H1 (cell line): ENCODE measurements at regions not wholly inside any gene's neighbourhood (a gene's known extent, or its start where the extent isn't known, plus 50 kb on each side); places are given as distances from the start of the nearest gene placed in this dataset.

Experiments
- CTCF ChIA-PET: fragments of 300-600 bp; sonication (Branson Sonifier 250); formaldehyde crosslinking; loops from one replicate; lab custom pipeline; 2021; ENCODE audit not compliant: partially characterized antibody; lab: Charles Lee
- POLR2A ChIA-PET: fragments of 300-600 bp; sonication (Branson Sonifier 250); formaldehyde crosslinking; loops from one replicate; lab custom pipeline; 2021; ENCODE audit warnings: inconsistent platforms; ENCODE audit not compliant: partially characterized antibody; lab: Charles Lee
- DNase-seq, 2 experiments: peaks; one replicate each; pipeline versions ENCODE4 v3.0.0 to v3.0.0-alpha.2; 2010 to 2022; ENCODE audit warnings: low spot score in 2 of 2, low read depth in 1 of 2, mixed read lengths in 1 of 2
- FAIRE-seq: peaks from 2 replicates; lab custom pipeline; 2011; peaks lifted over from hg19 to GRCh38; lab: Jason Lieb, UNC
- H2AFZ ChIP-seq: 2 replicates; pipeline ENCODE4 v1.8.1; 2012; ENCODE audit warnings: low read length, inconsistent platforms
- H2AK5ac ChIP-seq: 2 replicates; pipeline ENCODE4 v1.6.1; 2013; ENCODE audit warnings: low read depth, low read length
- H2BK120ac ChIP-seq: replicated peaks from 2 replicates; pipeline ENCODE3; 2013; ENCODE audit warnings: low read depth, low read length, inconsistent platforms
- H2BK12ac ChIP-seq: 2 replicates; pipeline ENCODE4 v1.6.1; 2013; ENCODE audit warnings: low read depth, low read length
- H2BK15ac ChIP-seq: 2 replicates; pipeline ENCODE4 v1.6.1; 2013; ENCODE audit warnings: low read length
- H2BK20ac ChIP-seq: 2 replicates; pipeline ENCODE4 v1.6.1; 2013; ENCODE audit warnings: low read length
- H2BK5ac ChIP-seq: 2 replicates; pipeline ENCODE4 v1.6.1; 2013; ENCODE audit warnings: low read depth, low read length
- H3K14ac ChIP-seq: 2 replicates; pipeline ENCODE4 v1.6.1; 2013; ENCODE audit warnings: inconsistent platforms; ENCODE audit not compliant: insufficient read length
- H3K18ac ChIP-seq: 2 replicates; pipeline ENCODE4 v1.6.1; 2013; ENCODE audit warnings: low read length; ENCODE audit errors: extremely low read depth
- H3K23ac ChIP-seq: 2 replicates; pipeline ENCODE4 v1.6.1; 2013; ENCODE audit warnings: inconsistent platforms; ENCODE audit not compliant: insufficient read length
- H3K23me2 ChIP-seq: 2 replicates; pipeline ENCODE4 v1.6.1; 2013; ENCODE audit warnings: low read depth, low read length
- H3K27ac ChIP-seq: 2 replicates; pipeline ENCODE4 v1.6.1; 2011; ENCODE audit warnings: low read depth, low read length, inconsistent platforms
- H3K27me3 ChIP-seq, 4 experiments: replicated peaks in 1 of 4; 1 replicate in 1 of 4; 2 replicates in 3 of 4; pipeline versions ENCODE4 v1.6.1 to v1.8.1; 2011 to 2013; ENCODE audit warnings: low read length in 3 of 4, mild to moderate bottlenecking in 3 of 4, inconsistent platforms in 2 of 4, mixed read lengths in 2 of 4, moderate library complexity in 1 of 4; ENCODE audit not compliant: control insufficient read depth in 3 of 4, insufficient read depth in 3 of 4; ENCODE audit errors: extremely low read depth in 1 of 4
- H3K36me3 ChIP-seq, 4 experiments: 2 replicates each; pipeline versions ENCODE4 v1.6.1 to v1.8.1; 2011 to 2013; ENCODE audit warnings: mild to moderate bottlenecking in 4 of 4, low read length in 3 of 4, moderate library complexity in 2 of 4, control low read depth in 1 of 4, inconsistent platforms in 1 of 4; ENCODE audit not compliant: insufficient read depth in 4 of 4, control insufficient read depth in 2 of 4
- H3K4ac ChIP-seq: replicated peaks from 2 replicates; pipeline ENCODE3; 2013; ENCODE audit warnings: low read length, low read depth, mixed read lengths, inconsistent platforms; ENCODE audit not compliant: insufficient read length
- H3K4me1 ChIP-seq, 4 experiments: replicated peaks in 1 of 4; 1 replicate in 1 of 4; 2 replicates in 3 of 4; pipeline versions ENCODE4 v1.6.1 to v1.8.1; 2011 to 2013; ENCODE audit warnings: low read length in 3 of 4, inconsistent platforms in 2 of 4, mixed read lengths in 1 of 4; ENCODE audit not compliant: insufficient read depth in 4 of 4, control insufficient read depth in 3 of 4
- H3K4me2 ChIP-seq, 2 experiments: 2 replicates each; pipeline versions ENCODE4 v1.6.1 to v1.8.1; 2011 to 2013; ENCODE audit warnings: low read depth in 2 of 2, low read length in 2 of 2, control low read depth in 1 of 2, inconsistent platforms in 1 of 2, mild to moderate bottlenecking in 1 of 2; ENCODE audit not compliant: insufficient read depth in 1 of 2
- H3K4me3 ChIP-seq, 4 experiments: fragments of 200-600, 300-600 bp in 1 of 4; sonication (generic), shearing (Covaris generic), sonication (Bioruptor Twin) in 1 of 4; 2 replicates each; pipeline versions ENCODE4 v1.5.1 to v1.8.1; 2011 to 2016; ENCODE audit warnings: low read length in 4 of 4, low read depth in 3 of 4, control low read depth in 2 of 4, inconsistent platforms in 2 of 4, mild to moderate bottlenecking in 2 of 4, mixed read lengths in 1 of 4, moderate library complexity in 1 of 4; ENCODE audit not compliant: insufficient read depth in 2 of 4; ENCODE audit errors: extremely low read depth in 1 of 4
- H3K56ac ChIP-seq: replicated peaks from 2 replicates; pipeline ENCODE3; 2013; ENCODE audit warnings: low read depth, mild to moderate bottlenecking, mixed read lengths, low read length, inconsistent platforms; ENCODE audit not compliant: insufficient read length
- H3K79me1 ChIP-seq: 2 replicates; pipeline ENCODE4 v1.6.1; 2013; ENCODE audit warnings: low read depth, low read length, control low read depth
- H3K79me2 ChIP-seq, 2 experiments: 2 replicates each; pipeline versions ENCODE4 v1.6.1 to v1.8.1; 2012 to 2013; ENCODE audit warnings: low read length in 2 of 2, mild to moderate bottlenecking in 2 of 2, inconsistent platforms in 1 of 2; ENCODE audit not compliant: insufficient read depth in 2 of 2, control insufficient read depth in 1 of 2
- H3K9ac ChIP-seq, 4 experiments: replicated peaks in 1 of 4; 1 replicate in 1 of 4; 2 replicates in 3 of 4; pipeline versions ENCODE4 v1.6.1 to v1.8.1; 2011 to 2013; ENCODE audit warnings: low read depth in 3 of 4, low read length in 3 of 4, control low read depth in 2 of 4, mild to moderate bottlenecking in 2 of 4, moderate library complexity in 2 of 4, inconsistent platforms in 1 of 4; ENCODE audit errors: extremely low read depth in 1 of 4
- H3K9me3 ChIP-seq, 2 experiments: 2 replicates each; pipeline versions ENCODE4 v1.6.1 to v1.8.1; 2012 to 2013; ENCODE audit warnings: mild to moderate bottlenecking in 2 of 2, moderate library complexity in 2 of 2, control low read depth in 1 of 2, inconsistent platforms in 1 of 2, low read depth in 1 of 2, low read length in 1 of 2, mixed read lengths in 1 of 2; ENCODE audit not compliant: insufficient read depth in 2 of 2
- H4K20me1 ChIP-seq, 2 experiments: replicated peaks in 1 of 2; 2 replicates each; pipeline versions ENCODE3 to v1.8.1; 2011 to 2013; ENCODE audit warnings: inconsistent platforms in 2 of 2, low read length in 2 of 2, mild to moderate bottlenecking in 1 of 2; ENCODE audit not compliant: insufficient read depth in 2 of 2, control insufficient read depth in 1 of 2
- H4K5ac ChIP-seq: 2 replicates; pipeline ENCODE4 v1.6.1; 2013; ENCODE audit warnings: low read length, low read depth, mixed read lengths, inconsistent platforms; ENCODE audit not compliant: insufficient read length
- H4K8ac ChIP-seq: 2 replicates; pipeline ENCODE4 v1.8.0; 2013; ENCODE audit warnings: mild to moderate bottlenecking, moderate library complexity, low read length, inconsistent platforms; ENCODE audit not compliant: insufficient read depth; ENCODE audit errors: extremely low read depth
- H4K91ac ChIP-seq: replicated peaks from 2 replicates; pipeline ENCODE3; 2013; ENCODE audit warnings: low read length, mixed read lengths, inconsistent platforms; ENCODE audit not compliant: insufficient read length
- ATF2 ChIP-seq: IDR thresholded peaks from 2 replicates; pipeline ENCODE4 v1.6.1; 2012; ENCODE audit warnings: low read length, inconsistent platforms
- CEBPB ChIP-seq: IDR thresholded peaks from 2 replicates; pipeline ENCODE4 v1.6.1; 2012; ENCODE audit warnings: low read depth, low read length
- FOSL1 ChIP-seq: IDR thresholded peaks from 2 replicates; pipeline ENCODE4 v1.6.1; 2011; ENCODE audit warnings: mild to moderate bottlenecking, low read depth, low read length, moderate library complexity; ENCODE audit not compliant: insufficient read depth
- MAFK ChIP-seq: IDR thresholded peaks from 2 replicates; pipeline ENCODE4 v1.6.1; 2012; ENCODE audit warnings: low read depth, mild to moderate bottlenecking, improper control_type of control experiment, low read length
- TBP ChIP-seq: IDR thresholded peaks from 2 replicates; pipeline ENCODE4 v1.6.1; 2011; ENCODE audit warnings: low read depth, low read length, improper control_type of control experiment
- WGBS, 2 experiments: shearing (Covaris generic) in 1 of 2; methylation state at CpG; one replicate each; pipeline versions ENCODE4 v1.1.6 to v1.1.7; 2013 to 2015; ENCODE audit warnings: low lambda C conversion rate in 2 of 2, mixed read lengths in 2 of 2, inconsistent platforms in 1 of 2, low coverage in 1 of 2, missing lambda C conversion rate in 1 of 2; ENCODE audit not compliant: insufficient replicate concordance in 2 of 2, insufficient coverage in 1 of 2, insufficient read length in 1 of 2; ENCODE audit errors: extremely low coverage in 1 of 2, missing lambda C conversion rate in 1 of 2; 5-methylcytosine and 5-hydroxymethylcytosine counted together

GRCh38 chr6:27575594-27576361 lies 102.9 kb upstream of the ZNF184 start:
- Histone ChIP-seq H2BK5ac (no peak overlapping the region), H2AFZ (peak overlapping the region; percentile 30; the same call in 1 of the 2 replicates), H3K14ac (no peak overlapping the region), H4K20me1 (no peaks in the 10 kb centered on the region), H2BK15ac (no peak overlapping the region), H3K79me1 (no peaks in the 10 kb centered on the region), H3K9me3 (no peaks in the 10 kb centered on the region), H4K91ac (no peak overlapping the region), H3K4me2 (peak overlapping the region; percentile 29 to 38; a peak in 3 of 4 replicates), H4K5ac (no peak overlapping the region), H3K4me3 (peak overlapping the region in 2 of 4 experiments; percentile 36 to 43; a peak in 2 of 8 replicates), H3K23ac (no peak overlapping the region), H2BK120ac (no peak overlapping the region), H2BK20ac (no peak overlapping the region), H3K36me3 (no peaks in the 10 kb centered on the region), H2BK12ac (no peak overlapping the region), H3K79me2 (no peaks in the 10 kb centered on the region), H3K27me3 (no peaks in the 10 kb centered on the region), H3K4me1 (no peaks in the 10 kb centered on the region), H3K27ac (no peak overlapping the region), H2AK5ac (no peak overlapping the region), H3K18ac (no peak overlapping the region), H3K9ac (no peak overlapping the region), H4K8ac (no peak overlapping the region), H3K4ac (no peak overlapping the region), H3K56ac (no peak overlapping the region), H3K23me2 (no peaks in the 10 kb centered on the region)
- ChIA-PET CTCF (interaction anchor here (0.6 to 2.1 kb wide), 3 partner anchors 15 to 34 kb away, joined by 3 to 4 read pairs (median 3); no protein-coding TSS in a partner anchor), POLR2A (interaction anchor here (0.7 kb wide), 1 partner anchor 23 kb away, joined by 3 read pairs; no protein-coding TSS in a partner anchor)
- DNase-seq (no peak), FAIRE-seq (peak; percentile 70)
- peak; percentile 100 for TF ChIP-seq TBP
- peak; percentile 61; the same call in 1 of the 2 replicates for TF ChIP-seq MAFK
- 0 out of 2 replicates have a peak, but pooled peaks have one; percentile 62 for TF ChIP-seq ATF2
- peak; percentile 29; the same call in 1 of the 2 replicates for TF ChIP-seq CEBPB
- no peak for TF ChIP-seq FOSL1
- 68% methylated on average over 10 of the region's 10 CpGs; no CpG with 5 or more reads in 1 of the 2 experiments for WGBS, 2 experiments
